Caco-2 (cell line): ENCODE measurements at regions not wholly inside any gene's neighbourhood (a gene's known extent, or its start where the extent isn't known, plus 50 kb on each side); places are given as distances from the start of the nearest gene placed in this dataset.
A peak's percentile ranks its signal among the peaks of the same experiment; 100 is the strongest.

Experiments used
- BruUV-seq: library from RNA; stranded (reverse); fragments of 400-500 nt; replicated peaks from 2 replicates; lab custom pipeline; 2021; lab: Mats Ljungman, UMichigan
- CTCF ChIA-PET: fragments of 300-600 bp; sonication (Branson Sonifier 250); formaldehyde crosslinking; loops from one replicate; lab custom pipeline; 2022; ENCODE audit warnings: antibody characterized with exemption; lab: Charles Lee
- POLR2A ChIA-PET: fragments of 300-600 bp; sonication (Branson Sonifier 250); formaldehyde crosslinking; loops from one replicate; lab custom pipeline; 2022; ENCODE audit warnings: antibody characterized with exemption; lab: Charles Lee
- DNase-seq, 2 experiments: peaks; one replicate each; pipeline versions ENCODE4 v3.0.0 to v3.0.0-alpha.2; 2020 to 2022
- H3K27me3 ChIP-seq: replicated peaks from 2 replicates; pipeline ENCODE4 v1.6.0; 2011; ENCODE audit warnings: low read length; ENCODE audit not compliant: control insufficient read depth, insufficient read depth
- H3K36me3 ChIP-seq: 2 replicates; pipeline ENCODE4 v1.5.1; 2011; ENCODE audit warnings: low read length; ENCODE audit not compliant: control insufficient read depth, insufficient read depth
- H3K4me1 ChIP-seq: fragments of 250-450 bp; sonication (Bioruptor Pico); 2 replicates; pipeline ENCODE4 v1.5.1; 2020; ENCODE audit warnings: mild to moderate bottlenecking
- H3K4me3 ChIP-seq: 2 replicates; pipeline ENCODE4 v1.5.1; 2011; ENCODE audit warnings: low read depth, mild to moderate bottlenecking, control low read depth, low read length
- H3K9me3 ChIP-seq: fragments of 250-450 bp; sonication (Bioruptor Pico); 2 replicates; pipeline ENCODE4 v1.5.1; 2020; ENCODE audit warnings: mild to moderate bottlenecking, moderate library complexity
- H3K27ac Mint-ChIP-seq: one replicate; pipeline ENCODE4 v1.8.0; 2022; ENCODE audit warnings: mixed read lengths; ENCODE audit not compliant: unreplicated experiment
- H3K27me3 Mint-ChIP-seq: one replicate; pipeline ENCODE4 v1.8.0; 2022; ENCODE audit warnings: mixed read lengths; ENCODE audit not compliant: insufficient read depth, unreplicated experiment
- H3K36me3 Mint-ChIP-seq: one replicate; pipeline ENCODE4 v1.8.0; 2022; ENCODE audit warnings: mild to moderate bottlenecking, mixed read lengths; ENCODE audit not compliant: insufficient read depth, unreplicated experiment
- H3K4me1 Mint-ChIP-seq: one replicate; pipeline ENCODE4 v1.8.0; 2022; ENCODE audit warnings: low read depth, mixed read lengths; ENCODE audit not compliant: unreplicated experiment
- H3K4me3 Mint-ChIP-seq: one replicate; pipeline ENCODE4 v1.8.0; 2022; ENCODE audit warnings: mild to moderate bottlenecking, moderate library complexity, mixed read lengths; ENCODE audit not compliant: unreplicated experiment
- H3K9me3 Mint-ChIP-seq: one replicate; pipeline ENCODE4 v1.8.0; 2022; ENCODE audit warnings: mixed read lengths; ENCODE audit not compliant: unreplicated experiment
- CTCF ChIP-seq, 2 experiments: fragments of 200-600 bp in 1 of 2; IDR thresholded peaks; 1 replicate in 1 of 2; 2 replicates in 1 of 2; pipeline versions ENCODE4 v1.5.1 to v1.8.0; 2011 to 2022; ENCODE audit warnings: antibody characterized with exemption in 1 of 2, control low read depth in 1 of 2, inconsistent platforms in 1 of 2, low read depth in 1 of 2, low read length in 1 of 2, mild to moderate bottlenecking in 1 of 2, moderate library complexity in 1 of 2; ENCODE audit not compliant: insufficient read depth in 1 of 2, severe bottlenecking in 1 of 2, unreplicated experiment in 1 of 2
- intact Hi-C: fragments of 100-400 bp; cut with micrococcal nuclease; formaldehyde crosslinking; loops from one replicate; pipeline ENCODE4 v1.10.0; 2022; ENCODE audit not compliant: unreplicated experiment

GRCh38 chr11:69940246-69940610 lies 121.0 kb upstream of the FGF3 start:
- no TSS peak for BruUV-seq
- H3K9me3 ChIP-seq = no peaks in the 10 kb centered on the region
- peak in 1 of 2 experiments; percentile 37 for DNase-seq
- H3K4me3 Mint-ChIP-seq = no peak overlapping the region
- H3K4me1 Mint-ChIP-seq = peaks cover 25% of the 10 kb centered on the region
- H3K27ac Mint-ChIP-seq = peak overlapping the region; percentile 6
- H3K27me3 ChIP-seq = no peaks in the 10 kb centered on the region
- H3K4me3 ChIP-seq = no peak overlapping the region
- no peak for TF ChIP-seq CTCF (IDR thresholded peaks at IDR 0.05; ENCODE audit: insufficient read depth in 1 of 2, low read depth in 1 of 2, low read length in 1 of 2, severe bottlenecking in 1 of 2, unreplicated experiment in 1 of 2)
- no peaks in the 10 kb centered on the region for H3K36me3 ChIP-seq
- CTCF ChIA-PET = interaction anchor here (0.9 to 1.4 kb wide), 7 partner anchors 11 to 252 kb away, joined by 3 to 9 read pairs (median 5); no protein-coding TSS in a partner anchor
- POLR2A ChIA-PET = interaction anchor here (0.6 kb wide), 1 partner anchor 267 kb away, joined by 4 read pairs; no protein-coding TSS in a partner anchor
- H3K36me3 Mint-ChIP-seq = no peaks in the 10 kb centered on the region
- H3K27me3 Mint-ChIP-seq = no peaks in the 10 kb centered on the region
- peaks cover 21% of the 10 kb centered on the region for H3K4me1 ChIP-seq
- peaks cover 11% of the 10 kb centered on the region for H3K9me3 Mint-ChIP-seq
- intact Hi-C loops = no loop called here

GRCh38 chr11:69941546-69942332 lies 122.5 kb upstream of the FGF3 start:
- H3K36me3 ChIP-seq = no peaks in the 10 kb centered on the region
- POLR2A ChIA-PET = no interaction called here
- no peak overlapping the region for H3K27ac Mint-ChIP-seq
- H3K9me3 ChIP-seq = no peaks in the 10 kb centered on the region
- H3K4me3 ChIP-seq = no peak overlapping the region
- no peak for TF ChIP-seq CTCF (IDR thresholded peaks at IDR 0.05; ENCODE audit: insufficient read depth in 1 of 2, low read depth in 1 of 2, low read length in 1 of 2, severe bottlenecking in 1 of 2, unreplicated experiment in 1 of 2)
- H3K4me3 Mint-ChIP-seq = no peak overlapping the region
- DNase-seq = peak in 1 of 2 experiments; percentile 26
- no peaks in the 10 kb centered on the region for H3K27me3 Mint-ChIP-seq
- H3K36me3 Mint-ChIP-seq = no peaks in the 10 kb centered on the region
- H3K27me3 ChIP-seq = no peaks in the 10 kb centered on the region
- H3K9me3 Mint-ChIP-seq = no peaks in the 10 kb centered on the region
- H3K4me1 ChIP-seq = peaks cover 22% of the 10 kb centered on the region
- CTCF ChIA-PET = interaction anchor here (1.9 kb wide), 1 partner anchor 25 kb away, joined by 9 read pairs; no protein-coding TSS in a partner anchor
- intact Hi-C loops = loop anchor here (2.0 kb wide), 1 partner anchor 13 kb away; no protein-coding TSS in a partner anchor
- H3K4me1 Mint-ChIP-seq = peaks cover 17% of the 10 kb centered on the region
- BruUV-seq = no TSS peak

- no peaks in the 10 kb centered on the region for H3K27me3 ChIP-seq
- H3K9me3 Mint-ChIP-seq = no peaks in the 10 kb centered on the region
- H3K27ac Mint-ChIP-seq = no peak overlapping the region
- no peaks in the 10 kb centered on the region for H3K36me3 Mint-ChIP-seq
- peaks cover 25% of the 10 kb centered on the region for H3K4me1 ChIP-seq
- H3K4me3 Mint-ChIP-seq = no peak overlapping the region
- no TSS peak for BruUV-seq
- ChIA-PET POLR2A (no interaction called here), CTCF (interaction anchor here (0.7 to 1.9 kb wide), 6 partner anchors 9 to 237 kb away, joined by 3 to 9 read pairs (median 4); no protein-coding TSS in a partner anchor)
- intact Hi-C loops = loop anchor here (2.0 kb wide), 1 partner anchor 14 kb away; no protein-coding TSS in a partner anchor
- H3K27me3 Mint-ChIP-seq = no peaks in the 10 kb centered on the region
- H3K36me3 ChIP-seq = no peaks in the 10 kb centered on the region
- no peak overlapping the region for H3K4me3 ChIP-seq
- TF ChIP-seq CTCF (IDR thresholded peaks at IDR 0.05; ENCODE audit: insufficient read depth in 1 of 2, low read depth in 1 of 2, low read length in 1 of 2, severe bottlenecking in 1 of 2, unreplicated experiment in 1 of 2) = no peak
- H3K4me1 Mint-ChIP-seq = peaks cover 17% of the 10 kb centered on the region
- DNase-seq = peak in 1 of 2 experiments; percentile 31
- no peaks in the 10 kb centered on the region for H3K9me3 ChIP-seq
Observed at GRCh38 chr11:69942333-69942820, 123.2 kb upstream of the FGF3 start.
